ENCODE measurements at regions not wholly inside any gene's neighbourhood (a gene's known extent, or its start where the extent isn't known, plus 50 kb on each side); places are given as distances from the start of the nearest gene placed in this dataset.
A peak's percentile ranks its signal among the peaks of the same experiment; 100 is the strongest.

DNA sequence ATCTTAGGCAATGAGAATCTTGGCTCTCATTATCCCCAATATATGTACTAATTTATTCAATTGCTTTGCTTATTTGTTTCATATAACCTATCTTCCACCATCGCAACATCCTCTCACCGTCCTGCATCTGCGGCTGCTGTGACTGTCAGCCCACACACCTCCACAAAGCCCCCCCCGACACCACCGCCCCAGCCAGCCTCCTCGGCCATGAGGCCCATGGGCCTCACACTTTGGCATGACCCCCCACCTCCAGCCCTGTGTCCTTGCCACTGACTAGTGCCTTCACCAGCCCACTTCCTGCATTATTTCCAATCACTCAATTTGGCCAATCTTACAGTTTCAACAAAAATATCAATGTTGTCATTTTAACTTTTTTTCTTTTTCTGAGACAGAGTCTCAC is 60.7 kb upstream of the TOX2 start:
- DNase-seq (ENCODE audit: extremely low read depth, low read depth) = no peak
- TF ChIP-seq, protein P1, sequence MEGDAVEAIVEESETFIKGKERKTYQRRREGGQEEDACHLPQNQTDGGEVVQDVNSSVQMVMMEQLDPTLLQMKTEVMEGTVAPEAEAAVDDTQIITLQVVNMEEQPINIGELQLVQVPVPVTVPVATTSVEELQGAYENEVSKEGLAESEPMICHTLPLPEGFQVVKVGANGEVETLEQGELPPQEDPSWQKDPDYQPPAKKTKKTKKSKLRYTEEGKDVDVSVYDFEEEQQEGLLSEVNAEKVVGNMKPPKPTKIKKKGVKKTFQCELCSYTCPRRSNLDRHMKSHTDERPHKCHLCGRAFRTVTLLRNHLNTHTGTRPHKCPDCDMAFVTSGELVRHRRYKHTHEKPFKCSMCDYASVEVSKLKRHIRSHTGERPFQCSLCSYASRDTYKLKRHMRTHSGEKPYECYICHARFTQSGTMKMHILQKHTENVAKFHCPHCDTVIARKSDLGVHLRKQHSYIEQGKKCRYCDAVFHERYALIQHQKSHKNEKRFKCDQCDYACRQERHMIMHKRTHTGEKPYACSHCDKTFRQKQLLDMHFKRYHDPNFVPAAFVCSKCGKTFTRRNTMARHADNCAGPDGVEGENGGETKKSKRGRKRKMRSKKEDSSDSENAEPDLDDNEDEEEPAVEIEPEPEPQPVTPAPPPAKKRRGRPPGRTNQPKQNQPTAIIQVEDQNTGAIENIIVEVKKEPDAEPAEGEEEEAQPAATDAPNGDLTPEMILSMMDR (IDR thresholded peaks at IDR 0.05; ENCODE audit: low read depth, low read length) = no peak

DNA sequence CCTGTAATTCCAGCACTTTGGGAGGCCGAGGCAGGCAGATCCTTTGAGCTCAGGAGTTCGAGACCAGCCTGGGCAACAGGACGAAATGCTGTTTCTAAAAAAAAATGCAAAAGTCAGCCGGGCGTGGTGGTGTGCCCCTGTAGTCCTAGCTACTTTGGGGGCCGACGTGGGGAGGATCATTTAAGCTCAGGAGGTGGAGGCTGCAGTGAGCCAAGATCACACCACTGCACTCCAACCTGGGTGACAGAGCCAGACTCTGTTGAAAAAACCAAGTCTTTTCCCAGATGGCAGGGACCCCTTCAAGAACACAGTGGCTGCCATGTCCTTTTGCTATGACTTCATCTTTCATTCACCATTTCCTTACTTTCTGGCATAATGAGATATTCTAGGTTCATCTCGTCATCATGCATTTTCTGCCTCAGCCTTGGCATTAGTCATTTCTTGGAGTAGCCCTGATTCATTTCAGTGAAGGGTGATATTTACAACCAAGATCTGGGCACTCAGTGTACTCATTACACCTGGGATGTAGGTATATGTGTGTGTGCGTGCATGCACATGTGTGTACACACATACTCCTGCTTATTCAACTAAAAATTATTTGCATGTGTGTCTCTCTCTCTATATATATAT is 61.4 kb upstream of the TOX2 start:
- TF ChIP-seq, protein P1 (IDR thresholded peaks at IDR 0.05; ENCODE audit: low read depth, low read length) = no peak
- no peak for DNase-seq (ENCODE audit: extremely low read depth, low read depth)

DNA sequence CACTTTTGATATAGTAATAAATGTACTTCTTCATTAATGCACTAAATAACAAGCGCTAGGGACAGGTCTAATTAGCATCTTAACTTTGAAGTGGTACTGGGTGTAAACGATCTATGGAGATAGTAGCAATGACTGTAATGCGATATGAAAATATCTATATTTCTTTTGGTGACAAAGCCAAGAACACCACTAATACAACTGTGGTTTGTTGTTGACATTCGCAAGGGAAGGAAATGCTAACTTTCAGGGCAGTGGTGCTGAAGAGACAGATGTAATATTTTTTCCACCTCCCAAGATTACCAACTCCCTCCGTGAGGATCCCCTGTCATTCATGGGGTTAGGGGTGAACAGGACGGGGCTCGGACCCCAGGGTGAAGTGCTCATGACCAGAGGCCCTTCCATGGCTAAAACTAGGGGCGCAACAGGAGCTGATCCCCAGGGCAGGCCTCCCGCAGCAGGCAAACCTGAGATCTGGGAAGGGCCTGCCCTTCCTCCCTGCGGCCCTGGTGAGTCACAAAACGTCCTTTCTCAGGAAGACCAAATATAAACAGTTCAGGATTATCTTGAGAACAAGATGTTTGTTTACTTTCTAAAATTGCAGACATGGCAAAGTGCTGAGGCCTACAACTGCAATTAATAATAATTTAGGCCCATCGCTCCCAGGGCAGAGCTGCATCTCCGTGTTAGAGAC is 65.0 kb upstream of the TOX2 start:
- TF ChIP-seq, protein P1 (IDR thresholded peaks at IDR 0.05; ENCODE audit: low read depth, low read length) = no peak
- peak; percentile 55 for DNase-seq (ENCODE audit: extremely low read depth, low read depth)

DNA sequence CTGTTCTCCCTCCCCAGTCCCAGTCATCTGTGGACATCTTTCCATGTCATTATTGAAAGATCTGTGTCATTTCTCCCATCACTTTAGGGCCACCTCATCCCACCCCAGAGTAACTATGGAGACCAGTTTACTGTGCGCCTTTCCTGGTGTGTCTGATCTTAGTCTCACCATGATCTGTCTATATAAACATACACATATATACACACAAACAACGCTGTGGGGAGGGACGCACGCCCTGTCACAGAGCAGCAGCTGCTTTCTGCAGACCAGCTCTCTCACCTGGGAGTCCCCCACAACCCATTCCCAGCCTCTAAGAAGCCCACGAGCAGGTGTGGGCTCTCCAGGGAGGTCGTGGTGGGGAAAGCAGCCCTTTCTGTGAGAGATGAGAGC is 68.1 kb upstream of the TOX2 start:
- no peak for DNase-seq (ENCODE audit: extremely low read depth, low read depth)

DNA sequence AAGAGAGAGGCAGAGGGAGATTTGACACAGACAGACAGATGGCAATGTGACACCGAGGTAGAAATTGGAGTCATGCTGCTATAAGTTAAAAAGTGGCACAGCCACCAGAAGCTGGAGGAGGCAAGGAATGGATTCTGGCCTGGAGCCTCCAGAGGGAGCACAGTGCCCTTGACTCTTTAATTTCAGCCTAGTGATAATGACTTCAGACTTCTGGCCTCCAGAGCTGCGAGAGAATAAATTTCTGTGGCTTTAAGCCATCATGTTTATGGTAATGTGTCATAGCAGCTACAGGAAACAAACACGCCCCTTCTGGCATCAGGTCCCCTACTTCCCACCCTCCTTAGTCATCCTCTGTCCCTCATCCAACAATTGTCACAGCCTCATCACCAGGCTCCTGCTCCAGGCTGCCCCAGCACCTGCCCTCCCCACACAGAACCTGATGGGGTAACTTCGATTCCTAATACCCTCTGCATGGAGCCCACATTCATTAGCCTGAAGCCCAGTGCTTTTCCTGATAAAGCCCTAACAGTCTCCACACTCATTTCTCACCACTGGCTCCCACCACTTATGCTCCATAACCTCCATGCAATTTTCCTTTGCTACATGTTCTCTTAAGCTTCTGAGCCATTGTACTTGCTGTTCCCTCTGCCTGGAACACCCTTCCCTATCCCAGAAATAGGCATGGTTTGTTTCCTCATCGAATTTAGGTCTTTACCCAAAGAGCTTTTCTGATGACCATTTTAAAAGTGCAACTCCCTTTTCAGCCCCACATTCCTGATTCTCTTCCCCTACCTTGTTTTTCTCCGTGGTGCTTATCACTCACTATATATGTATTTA is 69.7 kb upstream of the TOX2 start:
- TF ChIP-seq, protein P1 (IDR thresholded peaks at IDR 0.05; ENCODE audit: low read depth, low read length) = peak; percentile 37
- DNase-seq (ENCODE audit: extremely low read depth, low read depth) = peak; percentile 23

More for the DNA sequence above, 68.1 kb upstream of the TOX2 start:
- TF ChIP-seq, protein P1 (IDR thresholded peaks at IDR 0.05; ENCODE audit: low read depth, low read length) = no peak

DNA sequence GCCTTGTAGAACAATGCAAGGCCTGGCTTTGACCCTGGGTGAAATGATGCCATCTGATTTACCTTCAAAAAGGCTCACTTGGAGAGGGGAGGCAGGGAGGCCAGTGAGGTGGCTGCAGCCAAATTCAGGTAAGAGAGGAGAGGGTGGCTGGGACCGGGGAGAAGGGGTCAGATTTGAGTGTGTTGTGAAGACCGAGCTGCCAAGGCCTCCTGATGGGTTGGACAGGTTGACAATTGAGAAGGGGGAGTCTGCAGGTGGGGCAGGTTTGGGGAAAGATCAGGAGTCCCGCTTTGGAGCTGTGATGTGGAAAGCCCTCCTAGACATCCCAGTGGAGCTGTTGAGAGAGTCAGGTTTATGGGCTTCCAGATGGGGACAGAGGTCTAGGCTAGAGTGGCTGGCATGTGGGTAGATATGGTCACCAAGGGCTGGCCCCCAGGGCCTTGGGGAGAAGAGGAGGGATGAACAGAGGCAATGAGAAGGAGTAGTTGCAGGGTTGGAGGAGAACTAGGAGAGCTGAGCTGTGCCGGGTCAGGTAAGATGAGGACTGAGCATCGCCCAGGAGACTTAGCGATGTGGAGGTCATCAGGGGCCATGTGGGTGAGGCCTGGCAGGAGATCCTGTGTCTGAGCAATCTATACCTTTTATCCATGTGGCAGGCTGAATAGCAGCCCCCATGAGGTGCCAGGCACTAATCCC is 70.5 kb upstream of the TOX2 start:
- no peak for DNase-seq (ENCODE audit: extremely low read depth, low read depth)
- TF ChIP-seq, protein P1 (IDR thresholded peaks at IDR 0.05; ENCODE audit: low read depth, low read length) = no peak
